ENCODE measurements at regions not wholly inside any gene's neighbourhood (a gene's known extent, or its start where the extent isn't known, plus 50 kb on each side); places are given as distances from the start of the nearest gene placed in this dataset.
"Not testable (repeated sequence)": the region's sequence is repeated elsewhere in the genome, so short reads cannot be mapped to it uniquely, and the experiment has no call there.

DNA sequence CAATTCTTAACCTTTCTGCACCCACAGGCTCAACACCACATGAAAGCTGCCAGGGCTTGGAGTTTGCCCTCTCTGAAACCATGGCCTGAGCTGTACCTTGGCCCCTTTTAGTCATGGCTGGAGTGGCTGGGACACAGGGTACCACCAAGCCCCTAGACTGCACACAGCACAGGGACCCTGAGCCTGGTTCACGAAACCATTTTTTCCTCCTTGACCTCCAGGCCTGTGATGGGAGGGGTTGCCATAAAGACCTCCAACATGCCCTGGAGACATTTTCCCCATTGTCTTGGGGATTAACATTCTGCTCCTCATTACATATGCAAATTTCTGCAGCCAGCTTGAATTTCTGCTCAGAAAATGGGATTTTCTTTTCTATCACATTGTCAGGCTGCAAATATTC lies 113.4 kb downstream of the XPNPEP1 start:
- H3K4me3 ChIP-seq; intact Hi-C loops (cut with DNase I); H3K9me3 ChIP-seq; H3K27me3 ChIP-seq; H3K36me3 ChIP-seq; H3K27ac ChIP-seq; DNase-seq; H3K4me1 ChIP-seq (ENCODE audit: insufficient read depth): not testable (repeated sequence)
- 86 to 100% (median 100%) methylated on average over 1 of the region's 1 CpG for WGBS, 3 donors

DNA sequence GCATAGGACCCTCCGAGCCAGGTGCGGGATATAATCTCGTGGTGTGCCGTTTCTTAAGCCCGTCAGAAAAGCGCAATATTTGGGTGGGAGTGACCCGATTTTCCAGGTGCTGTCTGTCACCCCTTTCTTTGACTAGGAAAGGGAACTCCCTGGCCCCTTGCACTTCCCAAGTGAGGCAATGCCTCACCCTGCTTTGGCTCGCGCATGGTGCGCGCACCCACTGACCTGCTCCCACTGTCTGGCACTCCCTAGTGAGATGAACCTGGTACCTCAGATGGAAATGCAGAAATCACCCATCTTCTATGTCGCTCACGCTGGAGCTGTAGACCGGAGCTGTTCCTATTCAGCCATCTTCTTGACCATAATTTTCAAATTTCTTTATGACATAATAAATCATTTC lies 122.1 kb downstream of the XPNPEP1 start:
- DNase-seq; H3K9me3 ChIP-seq; H3K27ac ChIP-seq; H3K27me3 ChIP-seq; intact Hi-C loops (cut with DNase I); H3K4me3 ChIP-seq; H3K4me1 ChIP-seq (ENCODE audit: insufficient read depth); H3K36me3 ChIP-seq: not testable (repeated sequence)
- 84 to 95% (median 88%) methylated on average over 14 of the region's 14 CpGs for WGBS, 3 donors

DNA sequence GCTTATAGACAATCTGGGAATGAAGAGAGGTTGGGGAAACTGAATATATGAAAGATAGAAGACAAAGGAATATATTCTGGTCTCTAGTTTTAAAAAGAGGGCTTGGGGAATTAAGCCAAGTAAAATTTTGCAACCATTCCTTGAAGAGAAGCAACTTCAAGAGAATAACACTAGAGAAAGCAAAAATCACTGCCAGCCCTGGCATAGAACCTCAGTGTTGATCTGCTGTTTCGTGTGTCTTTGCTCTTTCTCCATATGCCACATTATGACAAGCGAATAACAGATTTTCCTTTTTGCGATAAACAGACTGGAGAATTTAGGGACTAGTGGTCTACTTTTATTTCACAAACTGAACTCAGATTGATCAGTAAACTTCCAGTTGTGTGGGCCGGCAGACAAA lies 132.7 kb downstream of the XPNPEP1 start:
- H3K4me3 ChIP-seq: no peak overlapping the region
- intact Hi-C loops (cut with DNase I): no loop called here
- no peaks in the 10 kb centered on the region for H3K27me3 ChIP-seq
- H3K9me3 ChIP-seq: no peaks in the 10 kb centered on the region
- H3K27ac ChIP-seq: no peak overlapping the region
- TF ChIP-seq EP300 (IDR thresholded peaks at IDR 0.05): no peak
- TF ChIP-seq, protein P1, sequence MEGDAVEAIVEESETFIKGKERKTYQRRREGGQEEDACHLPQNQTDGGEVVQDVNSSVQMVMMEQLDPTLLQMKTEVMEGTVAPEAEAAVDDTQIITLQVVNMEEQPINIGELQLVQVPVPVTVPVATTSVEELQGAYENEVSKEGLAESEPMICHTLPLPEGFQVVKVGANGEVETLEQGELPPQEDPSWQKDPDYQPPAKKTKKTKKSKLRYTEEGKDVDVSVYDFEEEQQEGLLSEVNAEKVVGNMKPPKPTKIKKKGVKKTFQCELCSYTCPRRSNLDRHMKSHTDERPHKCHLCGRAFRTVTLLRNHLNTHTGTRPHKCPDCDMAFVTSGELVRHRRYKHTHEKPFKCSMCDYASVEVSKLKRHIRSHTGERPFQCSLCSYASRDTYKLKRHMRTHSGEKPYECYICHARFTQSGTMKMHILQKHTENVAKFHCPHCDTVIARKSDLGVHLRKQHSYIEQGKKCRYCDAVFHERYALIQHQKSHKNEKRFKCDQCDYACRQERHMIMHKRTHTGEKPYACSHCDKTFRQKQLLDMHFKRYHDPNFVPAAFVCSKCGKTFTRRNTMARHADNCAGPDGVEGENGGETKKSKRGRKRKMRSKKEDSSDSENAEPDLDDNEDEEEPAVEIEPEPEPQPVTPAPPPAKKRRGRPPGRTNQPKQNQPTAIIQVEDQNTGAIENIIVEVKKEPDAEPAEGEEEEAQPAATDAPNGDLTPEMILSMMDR (IDR thresholded peaks at IDR 0.05): no peak
- TF ChIP-seq POLR2A (IDR thresholded peaks at IDR 0.05): no peak
- WGBS, 3 donors: 62 to 76% (median 70%) methylated on average over 4 of the region's 4 CpGs
- no peak for DNase-seq
- H3K36me3 ChIP-seq: no peaks in the 10 kb centered on the region
- H3K4me1 ChIP-seq (ENCODE audit: insufficient read depth): no peaks in the 10 kb centered on the region

DNA sequence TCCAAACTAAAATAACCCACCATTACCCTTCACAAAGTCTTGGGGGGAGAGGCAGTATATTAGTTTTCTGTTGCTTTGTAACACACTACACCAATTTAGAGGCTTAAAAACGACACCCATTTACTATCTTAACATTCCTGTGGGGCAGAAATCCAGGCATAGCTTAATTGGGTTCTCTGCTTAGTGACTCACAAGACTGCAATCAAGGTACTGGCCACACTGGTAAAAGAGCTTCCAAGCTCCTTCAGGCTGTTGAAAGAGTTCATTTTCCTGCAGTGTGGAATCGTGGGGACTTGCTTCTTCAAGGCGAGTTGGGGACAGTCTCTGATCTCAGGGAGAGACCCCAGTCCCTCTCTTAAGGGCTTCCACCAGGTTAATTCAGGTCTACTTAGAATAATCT lies 139.1 kb downstream of the XPNPEP1 start:
- TF ChIP-seq, protein P1 (IDR thresholded peaks at IDR 0.05): no peak
- no peak for TF ChIP-seq POLR2A (IDR thresholded peaks at IDR 0.05)
- TF ChIP-seq EP300 (IDR thresholded peaks at IDR 0.05): no peak
- WGBS, 3 donors: 66 to 73% (median 67%) methylated on average over 3 of the region's 3 CpGs
- no peak for DNase-seq
- no peaks in the 10 kb centered on the region for H3K36me3 ChIP-seq
- H3K4me1 ChIP-seq (ENCODE audit: insufficient read depth): no peaks in the 10 kb centered on the region
- no peak overlapping the region for H3K27ac ChIP-seq
- no peaks in the 10 kb centered on the region for H3K27me3 ChIP-seq
- no peaks in the 10 kb centered on the region for H3K9me3 ChIP-seq
- intact Hi-C loops (cut with DNase I): no loop called here
- no peak overlapping the region for H3K4me3 ChIP-seq

DNA sequence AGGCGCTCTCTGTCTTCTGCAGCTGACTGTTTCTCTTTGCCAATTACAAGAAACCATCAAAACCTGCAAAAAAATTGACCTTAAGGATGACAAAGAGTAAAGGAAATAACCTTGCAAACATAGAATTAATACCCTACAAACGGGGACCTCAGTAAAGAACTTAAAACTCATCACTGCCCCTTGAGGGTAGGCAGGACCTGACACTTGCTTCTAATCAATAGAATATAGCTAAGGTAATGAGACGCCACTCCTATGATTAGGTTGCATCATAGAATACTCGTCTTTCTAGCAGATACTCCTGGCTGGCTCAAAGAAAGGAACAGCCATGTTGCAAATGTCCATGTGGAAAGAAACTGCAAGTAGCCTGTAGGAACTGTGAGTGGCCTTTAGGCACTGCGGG lies 140.0 kb downstream of the XPNPEP1 start:
- H3K27me3 ChIP-seq: no peaks in the 10 kb centered on the region
- H3K4me1 ChIP-seq (ENCODE audit: insufficient read depth): no peaks in the 10 kb centered on the region
- no peak for DNase-seq
- intact Hi-C loops (cut with DNase I): no loop called here
- H3K36me3 ChIP-seq: no peaks in the 10 kb centered on the region
- TF ChIP-seq POLR2A (IDR thresholded peaks at IDR 0.05) (no peak), EP300 (IDR thresholded peaks at IDR 0.05) (no peak)
- TF ChIP-seq, protein P1 (IDR thresholded peaks at IDR 0.05): no peak
- no peak overlapping the region for H3K27ac ChIP-seq
- 83 to 90% (median 85%) methylated on average over 5 of the region's 5 CpGs for WGBS, 3 donors
- H3K4me3 ChIP-seq: no peak overlapping the region
- no peaks in the 10 kb centered on the region for H3K9me3 ChIP-seq

DNA sequence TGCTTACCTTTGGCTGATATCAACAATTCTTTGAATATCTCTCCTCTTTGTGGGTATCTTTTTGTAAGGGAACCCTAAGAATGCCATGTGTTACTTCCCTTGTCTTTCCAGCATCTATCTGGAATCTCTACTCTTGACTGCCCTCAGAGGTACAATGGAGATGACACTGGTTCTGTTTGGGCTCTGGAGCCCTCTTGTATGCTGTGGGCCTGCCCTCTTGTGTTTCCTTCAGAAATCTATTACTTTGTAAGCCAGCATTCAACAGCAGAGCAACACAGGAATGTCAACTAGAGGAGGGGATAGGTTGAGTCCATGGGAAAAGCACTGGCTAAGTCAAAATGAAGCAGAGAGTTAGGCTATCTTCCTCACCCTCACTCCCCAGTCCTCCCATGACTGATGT lies 142.3 kb downstream of the XPNPEP1 start:
- no peak for DNase-seq
- intact Hi-C loops (cut with DNase I): no loop called here
- Histone ChIP-seq H3K36me3 (no peaks in the 10 kb centered on the region), H3K4me1 (ENCODE audit: insufficient read depth) (no peaks in the 10 kb centered on the region), H3K27me3 (no peaks in the 10 kb centered on the region), H3K27ac (no peak overlapping the region), H3K4me3 (no peak overlapping the region), H3K9me3 (no peaks in the 10 kb centered on the region)
- TF ChIP-seq POLR2A (IDR thresholded peaks at IDR 0.05): no peak
- no peak for TF ChIP-seq EP300 (IDR thresholded peaks at IDR 0.05)
- TF ChIP-seq, protein P1 (IDR thresholded peaks at IDR 0.05): no peak

Measured in ovary (tissue), 7 donors.